Uterus (tissue), 3 donors: ENCODE measurements at regions not wholly inside any gene's neighbourhood (a gene's known extent, or its start where the extent isn't known, plus 50 kb on each side); places are given as distances from the start of the nearest gene placed in this dataset.

Experiments
- DNase-seq, 2 donors: peaks; one replicate each; pipeline ENCODE4 v3.0.0-alpha.2; 2019 to 2020
- H3K27ac ChIP-seq, 2 donors: fragments of 200-600 bp; sonication (generic); 1 replicate in 1 of 2; 2 replicates in 1 of 2; pipeline ENCODE4 v1.5.1; 2016 to 2018
- H3K27me3 ChIP-seq, 2 donors: fragments of 200-600 bp; sonication (generic); one replicate each; pipeline ENCODE4 v1.5.1; 2018 to 2019; ENCODE audit warnings: control low read depth in 1 of 2
- H3K36me3 ChIP-seq, 2 donors: fragments of 200-600 bp; sonication (generic); one replicate each; pipeline ENCODE4 v1.5.1; 2019; ENCODE audit warnings: control low read depth in 1 of 2
- H3K4me1 ChIP-seq, 2 donors: fragments of 200-600 bp; sonication (generic); one replicate each; pipeline ENCODE4 v1.5.1; 2018 to 2019; ENCODE audit warnings: control low read depth in 1 of 2
- H3K4me3 ChIP-seq, 2 donors: fragments of 200-600 bp; sonication (generic); 1 replicate in 1 of 2; 2 replicates in 1 of 2; pipeline ENCODE4 v1.5.1; 2018 to 2019; ENCODE audit warnings: mild to moderate bottlenecking in 1 of 2
- H3K9me3 ChIP-seq, 2 donors: fragments of 200-600 bp; sonication (generic); one replicate each; pipeline ENCODE4 v1.5.1; 2019; ENCODE audit warnings: control low read depth in 1 of 2
- POLR2A ChIP-seq, 2 donors: fragments of 450-650 bp; IDR thresholded peaks; one replicate each; pipeline ENCODE4 v1.6.1; 2016; ENCODE audit warnings: antibody characterized with exemption in 2 of 2, mild to moderate bottlenecking in 1 of 2, moderate library complexity in 1 of 2
- intact Hi-C: fragments of 100-400 bp; cut with DNase I; formaldehyde crosslinking; loops from one replicate; pipeline ENCODE4 v1.15.1; 2023; ENCODE audit warnings: low total_unique reads
- TF ChIP-seq, protein P1 (sequence below), 4 experiments: fragments of 200-600 bp in 2 of 4; fragments of 450-650 bp in 2 of 4; sonication (generic) in 2 of 4; IDR thresholded peaks; one replicate each; pipeline ENCODE4 v1.5.1; 2016 to 2019; ENCODE audit warnings: antibody characterized with exemption in 4 of 4, mild to moderate bottlenecking in 2 of 4, moderate library complexity in 1 of 4
- donor health status: DM: yes; HTN: yes; CAD: no.

DNA sequence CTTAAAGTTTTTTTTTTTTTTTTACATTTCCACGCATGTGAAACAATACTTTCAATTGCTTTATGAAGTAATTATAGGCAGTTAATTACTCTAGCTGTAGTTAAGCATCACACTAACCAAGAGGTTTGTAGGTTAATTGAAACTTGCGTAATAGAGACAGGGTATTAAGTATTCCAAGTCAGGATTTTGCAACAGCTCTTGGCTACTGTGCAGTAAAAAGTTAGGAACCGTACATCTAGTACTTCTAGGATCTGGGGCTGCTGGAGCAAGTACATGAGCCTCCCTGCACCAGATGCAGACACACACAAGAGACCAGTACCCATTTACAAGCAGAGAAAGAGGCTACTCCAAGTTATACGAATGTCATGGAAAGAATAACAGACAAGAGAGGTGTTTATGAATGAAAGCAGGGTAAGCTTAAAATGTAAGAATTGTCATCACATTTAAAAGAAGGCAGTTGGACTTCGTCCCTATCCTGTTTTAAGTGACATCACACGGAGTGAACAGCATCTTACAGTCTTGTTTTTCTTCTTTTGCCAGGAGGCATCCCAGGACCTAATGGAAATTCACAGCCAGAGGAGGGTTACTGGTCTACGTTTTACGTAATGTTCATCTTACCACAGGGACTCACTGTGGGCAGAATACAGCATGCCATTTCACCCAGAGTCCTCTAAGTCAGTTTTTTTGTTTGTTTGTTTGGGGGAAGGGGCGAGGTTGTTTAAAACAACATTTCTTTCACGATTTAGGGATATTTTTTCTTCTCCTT, 379.6 kb upstream of the PSMD7 start:
- no peak overlapping the region for H3K4me3 ChIP-seq
- H3K4me1 ChIP-seq, result no peaks in the 10 kb centered on the region
- TF ChIP-seq POLR2A (IDR thresholded peaks at IDR 0.05), result no peak
- TF ChIP-seq, protein P1, sequence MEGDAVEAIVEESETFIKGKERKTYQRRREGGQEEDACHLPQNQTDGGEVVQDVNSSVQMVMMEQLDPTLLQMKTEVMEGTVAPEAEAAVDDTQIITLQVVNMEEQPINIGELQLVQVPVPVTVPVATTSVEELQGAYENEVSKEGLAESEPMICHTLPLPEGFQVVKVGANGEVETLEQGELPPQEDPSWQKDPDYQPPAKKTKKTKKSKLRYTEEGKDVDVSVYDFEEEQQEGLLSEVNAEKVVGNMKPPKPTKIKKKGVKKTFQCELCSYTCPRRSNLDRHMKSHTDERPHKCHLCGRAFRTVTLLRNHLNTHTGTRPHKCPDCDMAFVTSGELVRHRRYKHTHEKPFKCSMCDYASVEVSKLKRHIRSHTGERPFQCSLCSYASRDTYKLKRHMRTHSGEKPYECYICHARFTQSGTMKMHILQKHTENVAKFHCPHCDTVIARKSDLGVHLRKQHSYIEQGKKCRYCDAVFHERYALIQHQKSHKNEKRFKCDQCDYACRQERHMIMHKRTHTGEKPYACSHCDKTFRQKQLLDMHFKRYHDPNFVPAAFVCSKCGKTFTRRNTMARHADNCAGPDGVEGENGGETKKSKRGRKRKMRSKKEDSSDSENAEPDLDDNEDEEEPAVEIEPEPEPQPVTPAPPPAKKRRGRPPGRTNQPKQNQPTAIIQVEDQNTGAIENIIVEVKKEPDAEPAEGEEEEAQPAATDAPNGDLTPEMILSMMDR (IDR thresholded peaks at IDR 0.05), result no peak
- no peaks in the 10 kb centered on the region for H3K27me3 ChIP-seq
- H3K36me3 ChIP-seq, result no peaks in the 10 kb centered on the region
- no peak overlapping the region for H3K27ac ChIP-seq
- H3K9me3 ChIP-seq, result no peaks in the 10 kb centered on the region
- no peak for DNase-seq
- intact Hi-C loops, result no loop called here

DNA sequence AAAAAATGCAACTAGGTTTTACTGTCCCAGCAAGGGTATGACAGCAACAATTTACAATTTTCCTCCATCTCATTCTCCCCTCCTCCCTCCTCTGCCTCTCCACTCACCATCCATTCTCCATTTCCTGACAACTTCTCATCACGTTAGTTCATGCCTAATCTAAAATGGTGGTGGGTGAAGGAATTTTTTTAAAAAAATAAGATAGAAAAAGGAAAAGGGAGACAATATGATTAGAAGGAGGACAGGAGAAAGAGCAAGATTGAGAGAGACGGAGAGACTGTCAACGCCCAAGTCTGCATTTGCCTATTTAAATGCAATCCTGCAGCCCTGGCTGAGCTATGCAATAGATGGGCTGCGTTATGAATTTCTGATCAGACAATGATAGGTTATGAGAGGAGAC, 380.7 kb upstream of the PSMD7 start:
- Histone ChIP-seq H3K9me3 (no peaks in the 10 kb centered on the region), H3K4me3 (no peak overlapping the region), H3K36me3 (no peaks in the 10 kb centered on the region), H3K27ac (no peak overlapping the region), H3K27me3 (no peaks in the 10 kb centered on the region), H3K4me1 (no peaks in the 10 kb centered on the region)
- no peak for DNase-seq
- intact Hi-C loops, result no loop called here
- TF ChIP-seq POLR2A (IDR thresholded peaks at IDR 0.05), result no peak
- TF ChIP-seq, protein P1 (IDR thresholded peaks at IDR 0.05), result no peak

DNA sequence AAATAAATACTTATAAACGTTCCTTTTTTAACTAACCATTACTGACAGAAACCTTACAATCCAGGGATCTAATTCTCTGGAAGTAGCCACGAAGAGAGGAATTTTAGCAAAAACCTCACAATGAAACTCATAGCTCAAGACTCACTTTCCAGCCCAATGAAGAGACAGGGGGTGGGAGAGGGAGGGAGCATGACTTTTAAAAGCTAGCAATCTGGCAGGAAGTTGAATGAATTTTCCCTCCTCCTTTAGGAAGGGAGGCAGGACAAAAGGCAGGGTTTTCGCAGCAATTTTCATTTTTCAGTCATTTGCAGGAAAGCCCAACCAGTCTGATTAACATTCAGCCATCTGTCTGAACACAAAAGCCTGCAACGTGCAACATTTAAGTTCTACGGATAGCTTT, 381.5 kb upstream of the PSMD7 start:
- intact Hi-C loops, result no loop called here
- no peak overlapping the region for H3K4me3 ChIP-seq
- H3K27me3 ChIP-seq, result no peaks in the 10 kb centered on the region
- no peak for DNase-seq
- H3K9me3 ChIP-seq, result no peaks in the 10 kb centered on the region
- no peaks in the 10 kb centered on the region for H3K4me1 ChIP-seq
- H3K36me3 ChIP-seq, result no peaks in the 10 kb centered on the region
- no peak for TF ChIP-seq POLR2A (IDR thresholded peaks at IDR 0.05)
- TF ChIP-seq, protein P1 (IDR thresholded peaks at IDR 0.05), result no peak
- H3K27ac ChIP-seq, result no peak overlapping the region

DNA sequence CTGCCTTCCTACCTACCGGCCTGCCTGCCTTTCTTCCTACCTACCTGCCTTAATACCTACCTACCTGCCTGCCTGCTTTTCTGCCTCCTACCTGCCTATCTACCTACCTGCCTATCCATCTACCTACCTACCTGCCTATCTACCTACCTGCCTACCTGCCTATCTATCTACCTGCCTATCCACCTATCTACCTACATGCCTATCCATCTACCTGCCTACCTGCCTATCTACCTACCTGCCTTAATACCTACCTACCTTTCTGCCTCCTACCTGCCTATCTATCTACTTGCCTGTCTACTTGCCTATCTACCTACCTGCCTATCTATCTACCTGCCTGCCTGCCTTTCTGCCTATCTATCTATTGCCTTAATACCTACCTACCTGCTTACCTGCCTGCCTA, 383.8 kb upstream of the PSMD7 start:
- TF ChIP-seq, protein P1 (IDR thresholded peaks at IDR 0.05), result no peak
- no peak for TF ChIP-seq POLR2A (IDR thresholded peaks at IDR 0.05)
- Histone ChIP-seq H3K9me3 (no peaks in the 10 kb centered on the region), H3K27me3 (no peaks in the 10 kb centered on the region), H3K4me3 (no peak overlapping the region), H3K4me1 (no peaks in the 10 kb centered on the region), H3K27ac (no peak overlapping the region), H3K36me3 (no peaks in the 10 kb centered on the region)
- no peak for DNase-seq
- intact Hi-C loops, result no loop called here

DNA sequence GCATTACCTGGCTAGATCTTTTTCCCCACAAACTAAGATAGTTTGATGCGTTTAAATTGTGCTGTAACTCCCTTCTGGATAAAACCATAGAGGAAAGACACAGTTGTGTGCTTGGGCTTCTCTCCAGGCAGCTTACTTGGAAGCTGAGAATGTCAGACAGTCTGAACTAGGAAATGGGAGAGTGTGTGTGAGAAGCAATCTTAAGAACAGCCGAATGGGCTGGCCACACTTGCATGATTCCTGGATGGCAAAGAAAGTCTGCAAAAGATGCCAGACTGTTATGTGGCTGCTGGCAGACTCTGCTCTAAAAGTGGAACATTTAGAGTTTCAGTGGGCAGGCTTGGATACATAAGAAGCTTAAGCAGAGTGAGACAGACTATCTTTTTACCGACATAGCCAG, 384.3 kb upstream of the PSMD7 start:
- Histone ChIP-seq H3K4me3 (no peak overlapping the region), H3K36me3 (no peaks in the 10 kb centered on the region), H3K9me3 (no peaks in the 10 kb centered on the region), H3K27ac (no peak overlapping the region), H3K4me1 (no peaks in the 10 kb centered on the region), H3K27me3 (no peaks in the 10 kb centered on the region)
- intact Hi-C loops, result no loop called here
- no peak for DNase-seq
- no peak for TF ChIP-seq POLR2A (IDR thresholded peaks at IDR 0.05)
- TF ChIP-seq, protein P1 (IDR thresholded peaks at IDR 0.05), result no peak
